HepG2 (cell line): ENCODE measurements at regions not wholly inside any gene's neighbourhood (a gene's known extent, or its start where the extent isn't known, plus 50 kb on each side); places are given as distances from the start of the nearest gene placed in this dataset.

ENCODE experiments used
- ATAC-seq: fragments of 200-7000 bp; cut with Tn5 transposase; 3 replicates; pipeline ENCODE4 v1.9.1; 2020; ENCODE audit warnings: mild to moderate bottlenecking, moderate library complexity
- BruUV-seq: library from RNA; stranded (reverse); fragments of 400-500 nt; replicated peaks from 2 replicates; lab custom pipeline; 2021; lab: Mats Ljungman, UMichigan
- CTCF ChIA-PET: fragments of 300-600 bp; formaldehyde crosslinking; extraction: SDS; loops from one replicate; lab custom pipeline; 2021; ENCODE audit warnings: low total read pairs, inconsistent platforms, low intra/inter-chr PET ratio; lab: Yijun Ruan, JAX
- POLR2A ChIA-PET: fragments of 350-600 bp; sonication (Branson Sonifier 250); formaldehyde crosslinking; loops from one replicate; lab custom pipeline; 2020; ENCODE audit warnings: antibody characterized with exemption, inconsistent platforms; lab: Yijun Ruan, JAX
- DNase-seq: peaks from one replicate; pipeline ENCODE4 v3.0.0-alpha.2; 2015; ENCODE audit warnings: low spot score
- FAIRE-seq: peaks from 3 replicates; lab custom pipeline; 2011; peaks lifted over from hg19 to GRCh38; lab: Jason Lieb, UNC
- H2AFZ ChIP-seq: one replicate; pipeline ENCODE4 v1.6.1; 2011; ENCODE audit warnings: low read length, inconsistent platforms
- H3K27ac ChIP-seq: fragments of 300-600 bp; 3 replicates; pipeline ENCODE4 v1.8.0; 2011; ENCODE audit warnings: mixed run types, mild to moderate bottlenecking, mixed read lengths, low read length, inconsistent platforms; ENCODE audit not compliant: insufficient read depth; ENCODE audit errors: extremely low read length
- H3K27me3 ChIP-seq, 2 experiments: fragments of 200-600 bp in 1 of 2; 2 replicates in 1 of 2; 3 replicates in 1 of 2; pipeline versions ENCODE4 v1.6.0 to v1.8.0; 2011; ENCODE audit warnings: low read length in 2 of 2, mild to moderate bottlenecking in 2 of 2, moderate library complexity in 2 of 2, inconsistent platforms in 1 of 2; ENCODE audit not compliant: insufficient read depth in 2 of 2, control insufficient read depth in 1 of 2
- H3K36me3 ChIP-seq, 2 experiments: fragments of 200-600 bp in 1 of 2; replicated peaks in 1 of 2; 2 replicates in 1 of 2; 3 replicates in 1 of 2; pipeline versions ENCODE4 v1.5.1 to v1.8.0; 2011; ENCODE audit warnings: low read length in 2 of 2, inconsistent platforms in 1 of 2; ENCODE audit not compliant: insufficient read depth in 2 of 2, control insufficient read depth in 1 of 2
- H3K4me1 ChIP-seq: 2 replicates; pipeline ENCODE4 v1.5.1; 2012; ENCODE audit warnings: low read length, inconsistent platforms; ENCODE audit not compliant: insufficient read depth
- H3K4me2 ChIP-seq: 2 replicates; pipeline ENCODE4 v1.6.0; 2011; ENCODE audit warnings: low read depth, low read length, inconsistent platforms
- H3K4me3 ChIP-seq, 3 experiments: fragments of 200-600 bp in 1 of 3; sonication (generic), shearing (Covaris generic) in 1 of 3; replicated peaks in 1 of 3; 2 replicates each; pipeline ENCODE4 v1.5.1; 2011 to 2016; ENCODE audit warnings: low read length in 3 of 3, inconsistent platforms in 2 of 3, low read depth in 2 of 3, mild to moderate bottlenecking in 2 of 3, control low read depth in 1 of 3, mixed read lengths in 1 of 3; ENCODE audit not compliant: insufficient read depth in 1 of 3
- H3K79me2 ChIP-seq: one replicate; pipeline ENCODE4 v1.6.1; 2011; ENCODE audit warnings: low read length, inconsistent platforms; ENCODE audit not compliant: insufficient read depth
- H3K9ac ChIP-seq: 2 replicates; pipeline ENCODE4 v1.6.0; 2011; ENCODE audit warnings: mild to moderate bottlenecking, low read depth, low read length, inconsistent platforms; ENCODE audit not compliant: insufficient read depth
- H3K9me3 ChIP-seq: 2 replicates; pipeline ENCODE4 v1.5.1; 2012; ENCODE audit warnings: mild to moderate bottlenecking, low read length
- H4K20me1 ChIP-seq: 2 replicates; pipeline ENCODE4 v1.6.0; 2011; ENCODE audit warnings: inconsistent platforms, mild to moderate bottlenecking, low read length, moderate library complexity; ENCODE audit not compliant: insufficient read depth
- ARNT ChIP-seq: fragments of 450-650 bp; IDR thresholded peaks from 2 replicates; pipeline ENCODE4 v1.6.1; 2017
- ATF6 ChIP-seq: sonication (generic); formaldehyde crosslinking; conservative IDR thresholded peaks from 2 replicates; pipeline ENCODE4 v1.4.0; 2020; ENCODE audit warnings: missing genetic modification reagents
- EZH2 ChIP-seq: conservative IDR thresholded peaks from 2 replicates; pipeline ENCODE4 v1.6.1; 2012; ENCODE audit warnings: mild to moderate bottlenecking, low read depth, low read length, moderate library complexity
- HIVEP1 ChIP-seq: sonication (generic); formaldehyde crosslinking; IDR thresholded peaks from 2 replicates; pipeline ENCODE4 v1.4.0; 2020; ENCODE audit warnings: mild to moderate bottlenecking, missing genetic modification reagents
- HNRNPLL ChIP-seq: fragments of 200-400 bp; formaldehyde crosslinking; IDR thresholded peaks from 2 replicates; pipeline ENCODE4 v1.6.1; 2017; ENCODE audit warnings: mild to moderate bottlenecking, low read depth, low read length; ENCODE audit not compliant: poor library complexity, severe bottlenecking
- ISL2 ChIP-seq: sonication (generic); formaldehyde crosslinking; IDR thresholded peaks from 2 replicates; pipeline ENCODE4 v1.5.0; 2020; ENCODE audit warnings: missing genetic modification reagents
- KLF13 ChIP-seq: sonication (generic); formaldehyde crosslinking; IDR thresholded peaks from 2 replicates; pipeline ENCODE4 v1.4.0; 2020; ENCODE audit warnings: mild to moderate bottlenecking, missing genetic modification reagents
- MXD3 ChIP-seq: IDR thresholded peaks from 2 replicates; pipeline ENCODE4 v1.6.1; 2016; ENCODE audit warnings: mild to moderate bottlenecking, missing biosample characterization, missing genetic modification reagents
- SP4 ChIP-seq: sonication (generic); formaldehyde crosslinking; IDR thresholded peaks from 2 replicates; pipeline ENCODE4 v1.8.1; 2023; ENCODE audit warnings: mild to moderate bottlenecking, missing genetic modification reagents
- SP5 ChIP-seq: IDR thresholded peaks from 2 replicates; pipeline ENCODE4 v1.6.1; 2016; ENCODE audit warnings: low read depth, borderline replicate concordance
- TERF1 ChIP-seq: sonication (generic); formaldehyde crosslinking; IDR thresholded peaks from 2 replicates; pipeline ENCODE4 v1.8.0; 2022; ENCODE audit warnings: mild to moderate bottlenecking, missing genetic modification reagents, moderate library complexity
- ZBTB4 ChIP-seq: sonication (generic); formaldehyde crosslinking; IDR thresholded peaks from 2 replicates; pipeline ENCODE4 v1.4.0; 2020; ENCODE audit warnings: missing genetic modification reagents, mild to moderate bottlenecking, borderline replicate concordance
- ZKSCAN8 ChIP-seq: IDR thresholded peaks from 2 replicates; pipeline ENCODE4 v1.6.1; 2016; ENCODE audit warnings: borderline replicate concordance, missing genetic modification reagents, missing compliant biosample characterization
- ZNF253 ChIP-seq: sonication (generic); formaldehyde crosslinking; IDR thresholded peaks from 2 replicates; pipeline ENCODE4 v1.8.0; 2022; ENCODE audit warnings: mild to moderate bottlenecking, missing genetic modification reagents, borderline replicate concordance
- ZSCAN5A ChIP-seq: sonication (generic); formaldehyde crosslinking; IDR thresholded peaks from 2 replicates; pipeline ENCODE4 v1.8.0; 2022; ENCODE audit warnings: mild to moderate bottlenecking, missing genetic modification reagents, borderline replicate concordance
- WGBS: methylation state at CpG from one replicate; pipeline ENCODE4 v1.1.6; 2017; ENCODE audit warnings: low lambda C conversion rate; 5-methylcytosine and 5-hydroxymethylcytosine counted together
- in situ Hi-C: cut with HindIII; loops from 2 replicates; pipeline ENCODE4 v1.10.0; 2017; ENCODE audit warnings: low pct_unique_long_range_greater_than_20kb; ENCODE audit not compliant: extremely low pct_ligation_motif_present
- intact Hi-C: fragments of 100-400 bp; cut with micrococcal nuclease; formaldehyde crosslinking; loops from one replicate; pipeline ENCODE4 v1.10.0; 2022; ENCODE audit not compliant: unreplicated experiment

GRCh38 chr4:107202744-107203143, 166.6 kb upstream of the DKK2 start (continued):
- TF ChIP-seq ZKSCAN8, result no peak
- no peak for TF ChIP-seq SP4 (CRISPR knock-in tag)

- in situ Hi-C loops (no loop called here), intact Hi-C loops (no loop called here)
- Histone ChIP-seq H3K4me2 (no peak overlapping the region), H3K36me3 (no peaks in the 10 kb centered on the region), H2AFZ (no peak overlapping the region), H3K27ac (no peak overlapping the region), H3K79me2 (no peaks in the 10 kb centered on the region), H3K9me3 (peaks cover 2% of the 10 kb centered on the region; the same call in 1 of the 2 replicates), H3K4me1 (no peaks in the 10 kb centered on the region), H4K20me1 (no peaks in the 10 kb centered on the region), H3K4me3 (no peak overlapping the region), H3K9ac (no peak overlapping the region), H3K27me3 (no peaks in the 10 kb centered on the region)
- DNase-seq (no peak), FAIRE-seq (no peak), ATAC-seq (no peak)
- 28% methylated on average over 4 of the region's 4 CpGs for WGBS
- POLR2A ChIA-PET, result no interaction called here
- BruUV-seq, result no TSS peak
- CTCF ChIA-PET, result no interaction called here
- TF ChIP-seq ISL2, result no peak
- TF ChIP-seq ZSCAN5A, result no peak
- TF ChIP-seq MXD3 (CRISPR knock-in tag), result no peak
- TF ChIP-seq HNRNPLL, result no peak
- no peak for TF ChIP-seq HIVEP1 (CRISPR knock-in tag)
- TF ChIP-seq TERF1 (CRISPR knock-in tag), result no peak
- TF ChIP-seq KLF13 (CRISPR knock-in tag), result no peak
- TF ChIP-seq ARNT, result no peak
- TF ChIP-seq SP5 (CRISPR knock-in tag), result no peak
- TF ChIP-seq ATF6 (CRISPR knock-in tag), result no peak
- no peak for TF ChIP-seq EZH2
- no peak for TF ChIP-seq ZBTB4
- TF ChIP-seq ZNF253 (CRISPR knock-in tag), result no peak
Measured at GRCh38 chr4:107197121-107197520, 161.0 kb upstream of the DKK2 start.
